Neural cell (in vitro differentiated cells): ENCODE measurements at regions not wholly inside any gene's neighbourhood (a gene's known extent, or its start where the extent isn't known, plus 50 kb on each side); places are given as distances from the start of the nearest gene placed in this dataset.

ENCODE experiments used
- CTCF ChIP-seq: fragments of 450-650 bp; IDR thresholded peaks from 2 replicates; pipeline ENCODE4 v1.5.1; 2014; ENCODE audit warnings: antibody characterized with exemption, mild to moderate bottlenecking, moderate library complexity; ENCODE audit not compliant: poor library complexity, severe bottlenecking
- EZH2 ChIP-seq: fragments of 200-600, 300-800 bp; shearing (Covaris generic), sonication (generic); IDR thresholded peaks from 2 replicates; pipeline ENCODE4 v1.6.1; 2014; ENCODE audit warnings: antibody characterized with exemption, low read length, borderline replicate concordance, mild to moderate bottlenecking; ENCODE audit not compliant: insufficient read depth, poor library complexity, severe bottlenecking
- POLR2AphosphoS5 ChIP-seq: IDR thresholded peaks from 2 replicates; pipeline ENCODE4 v1.6.1; 2012
- REST ChIP-seq: IDR thresholded peaks from 2 replicates; pipeline ENCODE4 v1.6.1; 2012; ENCODE audit warnings: borderline replicate concordance
- SMC3 ChIP-seq: fragments of 450-650 bp; conservative IDR thresholded peaks from 2 replicates; pipeline ENCODE4 v1.6.1; 2014; ENCODE audit warnings: antibody characterized with exemption, mild to moderate bottlenecking, moderate library complexity; ENCODE audit not compliant: poor library complexity
- TAF1 ChIP-seq: IDR thresholded peaks from 2 replicates; pipeline ENCODE4 v1.6.1; 2012; ENCODE audit warnings: low read depth

- TF ChIP-seq CTCF: no peak
- TF ChIP-seq REST: no peak
- peak; percentile 15 for TF ChIP-seq POLR2AphosphoS5
- TF ChIP-seq SMC3: no peak
- no peak for TF ChIP-seq EZH2
- TF ChIP-seq TAF1: no peak
Observed at GRCh38 chr3:71962561-71963240, 177.8 kb upstream of the PROK2 start.
